GM12874 (cell line): ENCODE measurements at regions not wholly inside any gene's neighbourhood (a gene's known extent, or its start where the extent isn't known, plus 50 kb on each side); places are given as distances from the start of the nearest gene placed in this dataset.

Experiments used
- TF ChIP-seq, protein P1 (sequence below): IDR thresholded peaks from 2 replicates; pipeline ENCODE4 v1.5.1; 2011; ENCODE audit warnings: low read depth, mild to moderate bottlenecking, control low read depth, low read length, moderate library complexity; ENCODE audit not compliant: insufficient read depth

GRCh38 chr10:31213959-31214358 lies 105.1 kb upstream of the ZEB1 start:
- TF ChIP-seq, protein P1, sequence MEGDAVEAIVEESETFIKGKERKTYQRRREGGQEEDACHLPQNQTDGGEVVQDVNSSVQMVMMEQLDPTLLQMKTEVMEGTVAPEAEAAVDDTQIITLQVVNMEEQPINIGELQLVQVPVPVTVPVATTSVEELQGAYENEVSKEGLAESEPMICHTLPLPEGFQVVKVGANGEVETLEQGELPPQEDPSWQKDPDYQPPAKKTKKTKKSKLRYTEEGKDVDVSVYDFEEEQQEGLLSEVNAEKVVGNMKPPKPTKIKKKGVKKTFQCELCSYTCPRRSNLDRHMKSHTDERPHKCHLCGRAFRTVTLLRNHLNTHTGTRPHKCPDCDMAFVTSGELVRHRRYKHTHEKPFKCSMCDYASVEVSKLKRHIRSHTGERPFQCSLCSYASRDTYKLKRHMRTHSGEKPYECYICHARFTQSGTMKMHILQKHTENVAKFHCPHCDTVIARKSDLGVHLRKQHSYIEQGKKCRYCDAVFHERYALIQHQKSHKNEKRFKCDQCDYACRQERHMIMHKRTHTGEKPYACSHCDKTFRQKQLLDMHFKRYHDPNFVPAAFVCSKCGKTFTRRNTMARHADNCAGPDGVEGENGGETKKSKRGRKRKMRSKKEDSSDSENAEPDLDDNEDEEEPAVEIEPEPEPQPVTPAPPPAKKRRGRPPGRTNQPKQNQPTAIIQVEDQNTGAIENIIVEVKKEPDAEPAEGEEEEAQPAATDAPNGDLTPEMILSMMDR = no peak

GRCh38 chr10:31215052-31215451 lies 104.0 kb upstream of the ZEB1 start:
- TF ChIP-seq, protein P1 = no peak

DNA sequence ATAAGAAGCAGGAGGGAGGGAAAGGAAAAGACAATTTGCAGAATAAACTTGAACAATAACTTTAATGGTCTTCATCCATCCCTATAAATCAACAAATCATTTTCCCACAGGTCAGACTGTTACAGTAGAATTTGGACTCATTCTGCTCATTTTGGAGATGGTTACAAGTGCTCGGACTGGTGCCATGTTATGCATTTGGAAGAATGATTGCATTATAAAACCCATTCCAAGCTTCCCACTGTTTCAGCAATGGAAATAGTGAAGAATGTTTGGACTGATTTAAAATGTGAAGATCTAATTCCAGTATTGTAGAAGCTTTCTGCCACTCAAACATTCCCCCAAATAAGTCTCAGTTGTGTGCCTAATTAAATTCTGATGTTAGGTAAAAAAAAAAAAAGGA lies 99.7 kb upstream of the ZEB1 start:
- TF ChIP-seq, protein P1 = no peak

DNA sequence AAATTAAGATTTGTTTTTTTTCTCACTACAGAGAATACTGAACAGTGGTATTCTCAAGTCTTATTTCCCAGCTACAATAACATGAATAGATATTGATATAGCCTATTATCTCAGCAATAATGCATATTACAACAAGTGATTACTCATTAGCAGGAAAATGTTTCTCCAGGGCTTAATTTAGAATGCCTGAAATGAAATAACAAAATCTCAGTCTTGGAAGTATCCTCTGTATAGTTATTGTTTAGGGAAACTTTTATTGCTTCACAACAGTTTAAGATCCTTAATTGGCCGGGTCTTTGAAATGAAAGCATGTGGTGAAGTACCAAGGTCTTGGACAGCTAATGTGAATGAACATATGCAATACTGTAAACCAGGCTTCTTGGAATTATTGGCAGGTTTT lies 79.1 kb upstream of the ZEB1 start:
- TF ChIP-seq, protein P1 = no peak

DNA sequence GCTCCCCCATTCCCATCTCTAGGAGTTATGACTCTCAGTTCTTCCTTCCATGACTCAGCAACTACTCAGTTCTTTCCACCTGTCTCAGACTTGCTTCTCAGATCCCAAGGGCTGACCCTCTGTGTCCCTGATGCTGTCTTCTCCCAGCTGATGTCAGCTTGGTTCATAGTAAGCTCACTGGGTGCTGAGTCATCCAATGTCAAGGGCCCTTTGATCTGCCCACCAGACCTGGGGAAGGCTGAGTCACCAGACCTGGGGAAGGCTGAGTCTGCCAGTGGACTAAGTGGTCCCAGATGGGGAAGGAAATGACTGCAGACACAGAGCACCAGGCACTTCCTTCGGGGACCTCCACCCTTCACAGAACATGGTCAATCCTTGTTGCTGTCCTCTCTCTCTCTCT lies 76.1 kb upstream of the ZEB1 start:
- TF ChIP-seq, protein P1 = no peak

- TF ChIP-seq, protein P1 = no peak
Measured at GRCh38 chr10:31253237-31253636, 65.8 kb upstream of the ZEB1 start.

DNA sequence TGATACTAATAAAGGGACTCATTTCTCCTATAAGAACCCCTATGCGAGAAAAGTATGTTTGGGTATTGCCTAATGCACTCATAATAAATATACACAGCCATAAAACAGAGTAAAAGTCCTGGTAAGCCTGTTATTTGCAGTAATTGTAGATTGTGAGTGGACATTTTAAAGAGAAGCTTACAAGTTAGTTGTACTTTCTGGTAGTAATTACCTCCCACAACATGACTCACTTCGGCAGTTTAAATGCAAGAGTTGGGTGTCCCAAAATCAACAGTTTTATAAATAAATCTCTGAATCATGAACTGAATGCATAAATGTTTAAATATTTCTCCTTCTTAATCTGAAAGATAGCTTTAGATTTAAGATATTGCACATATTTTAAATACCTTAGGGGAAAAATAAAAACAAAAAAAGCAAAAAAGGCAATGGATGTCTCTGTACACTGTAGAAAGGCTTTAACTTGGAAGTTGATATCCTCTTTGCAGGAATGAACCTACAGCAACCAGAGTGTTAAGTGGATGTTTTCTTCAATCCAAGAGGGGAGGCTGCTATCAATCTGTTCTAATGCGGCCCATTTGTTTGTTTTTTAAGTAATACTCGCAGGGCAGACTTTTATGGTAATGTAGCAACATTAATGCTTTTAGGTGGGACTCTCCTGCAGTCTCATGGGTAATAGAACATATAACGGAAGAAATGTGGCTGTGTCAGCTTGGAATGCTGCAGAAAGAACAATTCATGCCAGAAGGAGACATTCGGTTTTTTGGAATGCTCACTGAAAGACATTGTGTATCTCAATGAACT lies 57.3 kb upstream of the ZEB1 start:
- TF ChIP-seq, protein P1 = no peak
